Karpas-422 (cell line): ENCODE measurements at regions not wholly inside any gene's neighbourhood (a gene's known extent, or its start where the extent isn't known, plus 50 kb on each side); places are given as distances from the start of the nearest gene placed in this dataset.
A peak's percentile ranks its signal among the peaks of the same experiment; 100 is the strongest.
"Not testable (repeated sequence)": the region's sequence is repeated elsewhere in the genome, so short reads cannot be mapped to it uniquely, and the experiment has no call there.

Experiments
- DNase-seq: peaks from one replicate; pipeline ENCODE4 v3.0.0-alpha.2; 2015
- H2AFZ ChIP-seq: fragments of 200-600 bp; sonication (generic); 2 replicates; pipeline ENCODE4 v1.6.1; 2014; ENCODE audit warnings: antibody characterized with exemption, low read length, mixed read lengths
- H3K27ac ChIP-seq: fragments of 200-600 bp; sonication (generic); 2 replicates; pipeline ENCODE4 v1.5.1; 2014; ENCODE audit warnings: mild to moderate bottlenecking, low read length, moderate library complexity
- H3K27me3 ChIP-seq: fragments of 200-600 bp; sonication (generic); 2 replicates; pipeline ENCODE4 v1.6.1; 2014; ENCODE audit warnings: low read length, mixed read lengths
- H3K36me3 ChIP-seq: fragments of 200-600 bp; sonication (generic); 2 replicates; pipeline ENCODE4 v1.6.1; 2014; ENCODE audit warnings: low read length, mixed read lengths; ENCODE audit not compliant: insufficient read depth
- H3K4me1 ChIP-seq: fragments of 200-600 bp; sonication (generic); 2 replicates; pipeline ENCODE4 v1.6.1; 2014; ENCODE audit warnings: mild to moderate bottlenecking, low read length, mixed read lengths
- H3K4me2 ChIP-seq: fragments of 200-600 bp; sonication (generic); 2 replicates; pipeline ENCODE4 v1.6.1; 2014; ENCODE audit warnings: low read length, low read depth, mild to moderate bottlenecking; ENCODE audit not compliant: poor library complexity, severe bottlenecking
- H3K4me3 ChIP-seq: fragments of 200-600 bp; sonication (generic); 2 replicates; pipeline ENCODE4 v1.5.1; 2014; ENCODE audit warnings: mild to moderate bottlenecking, antibody characterized with exemption, low read length, mixed read lengths
- H3K79me2 ChIP-seq: fragments of 200-600 bp; sonication (generic); 2 replicates; pipeline ENCODE4 v1.6.1; 2014; ENCODE audit warnings: mild to moderate bottlenecking, low read length, mixed read lengths
- H3K9ac ChIP-seq: fragments of 200-600 bp; sonication (generic); 2 replicates; pipeline ENCODE4 v1.6.0; 2014; ENCODE audit warnings: low read length
- H3K9me2 ChIP-seq: fragments of 200-600 bp; sonication (generic), shearing (Covaris generic); replicated peaks from 2 replicates; pipeline ENCODE4 v1.6.0; 2014; ENCODE audit warnings: mild to moderate bottlenecking, low read length, moderate library complexity; ENCODE audit not compliant: insufficient read depth
- H3K9me3 ChIP-seq: fragments of 300-700, 200-600 bp; sonication (generic); 2 replicates; pipeline ENCODE4 v1.6.1; 2014; ENCODE audit warnings: low read length, mixed read lengths
- H4K20me1 ChIP-seq: fragments of 200-600 bp; sonication (generic); 2 replicates; pipeline ENCODE4 v1.6.1; 2014; ENCODE audit warnings: mild to moderate bottlenecking, antibody characterized with exemption, low read length, low read depth; ENCODE audit not compliant: insufficient read depth

DNA sequence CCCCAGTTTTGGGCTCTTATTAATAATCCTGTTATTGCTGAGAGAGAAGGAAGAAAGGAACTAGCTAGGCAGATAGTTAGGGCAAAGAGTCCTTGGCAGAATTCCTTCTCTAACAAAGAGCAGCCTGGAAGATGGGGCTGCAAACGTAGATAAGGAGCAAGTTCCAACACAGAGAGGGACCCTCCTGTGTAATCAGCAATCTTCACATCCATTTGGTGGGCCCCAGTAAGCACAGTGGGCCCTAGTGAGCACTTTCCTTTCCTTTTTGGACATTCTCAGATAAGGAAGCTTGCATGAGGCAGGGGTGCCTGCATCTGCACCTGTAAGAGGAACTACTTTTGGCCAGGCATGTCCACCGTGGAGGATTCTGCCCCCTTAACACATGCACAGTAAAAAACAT lies 119.6 kb upstream of the SGO1 start:
- DNase-seq: no peak
- Histone ChIP-seq H3K27ac (no peak overlapping the region), H4K20me1 (no peaks in the 10 kb centered on the region), H3K4me3 (no peak overlapping the region), H3K4me1 (no peaks in the 10 kb centered on the region), H3K9ac (no peak overlapping the region), H3K4me2 (no peak overlapping the region), H3K9me3 (no peaks in the 10 kb centered on the region), H3K9me2 (no peaks in the 10 kb centered on the region), H3K36me3 (no peaks in the 10 kb centered on the region), H3K27me3 (peaks cover 4% of the 10 kb centered on the region; the same call in 1 of the 2 replicates), H2AFZ (no peak overlapping the region), H3K79me2 (no peaks in the 10 kb centered on the region)

DNA sequence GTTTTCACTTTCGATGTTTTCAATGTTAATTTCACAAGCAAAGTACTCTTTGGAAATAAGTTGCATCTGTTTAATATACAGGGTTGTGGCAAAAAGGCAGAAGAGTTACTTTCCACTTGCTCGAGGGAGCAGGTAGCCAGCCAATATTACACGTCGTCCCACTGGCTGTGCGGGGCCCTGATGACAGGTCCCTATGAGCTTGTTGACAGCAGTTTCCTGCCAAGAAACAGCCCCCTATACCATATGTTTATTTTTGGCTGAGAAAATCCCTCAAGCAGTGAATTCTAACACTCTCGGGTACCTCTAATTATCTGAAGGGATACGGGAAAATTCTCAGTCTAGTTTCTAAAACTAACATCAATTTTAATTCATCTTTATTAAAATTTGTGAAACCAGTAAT lies 116.8 kb upstream of the SGO1 start:
- no peak overlapping the region for H3K4me2 ChIP-seq

DNA sequence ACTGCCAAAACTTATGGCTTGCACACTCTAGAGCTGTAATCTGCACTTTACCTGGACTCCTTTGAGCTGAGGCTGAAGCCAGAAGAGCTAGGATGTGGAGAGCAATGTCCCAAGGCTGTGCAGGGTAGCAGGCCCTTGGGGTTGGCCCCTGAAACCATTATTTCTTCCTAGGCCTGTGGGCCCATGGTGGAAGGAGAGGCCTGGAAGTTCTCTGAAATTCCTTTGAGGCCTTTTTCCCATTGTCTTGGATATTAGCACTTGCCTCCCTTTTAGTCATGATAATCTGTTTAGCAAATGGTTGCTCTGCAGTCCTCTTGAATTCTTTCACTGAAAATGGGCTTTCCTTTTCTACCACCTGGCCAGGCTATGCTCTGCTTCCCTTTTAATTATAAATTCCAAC lies 102.0 kb upstream of the SGO1 start:
- Histone ChIP-seq H2AFZ (no peak overlapping the region), H3K36me3 (no peaks in the 10 kb centered on the region), H3K79me2 (no peaks in the 10 kb centered on the region), H3K27ac (no peak overlapping the region), H3K9me3 (no peaks in the 10 kb centered on the region), H3K9ac (no peak overlapping the region), H3K27me3 (no peaks in the 10 kb centered on the region), H3K4me1 (no peaks in the 10 kb centered on the region), H3K4me3 (no peak overlapping the region), H3K4me2 (no peak overlapping the region), H4K20me1 (no peaks in the 10 kb centered on the region), H3K9me2 (no peaks in the 10 kb centered on the region)
- no peak for DNase-seq

More for the DNA sequence above, 116.8 kb upstream of the SGO1 start:
- Histone ChIP-seq H3K9ac (no peak overlapping the region), H3K4me3 (no peak overlapping the region), H3K27ac (no peak overlapping the region), H3K79me2 (no peaks in the 10 kb centered on the region), H3K36me3 (no peaks in the 10 kb centered on the region), H4K20me1 (no peaks in the 10 kb centered on the region), H3K27me3 (no peaks in the 10 kb centered on the region), H3K9me3 (no peaks in the 10 kb centered on the region), H3K9me2 (no peaks in the 10 kb centered on the region), H3K4me1 (no peaks in the 10 kb centered on the region), H2AFZ (no peak overlapping the region)
- DNase-seq: no peak

DNA sequence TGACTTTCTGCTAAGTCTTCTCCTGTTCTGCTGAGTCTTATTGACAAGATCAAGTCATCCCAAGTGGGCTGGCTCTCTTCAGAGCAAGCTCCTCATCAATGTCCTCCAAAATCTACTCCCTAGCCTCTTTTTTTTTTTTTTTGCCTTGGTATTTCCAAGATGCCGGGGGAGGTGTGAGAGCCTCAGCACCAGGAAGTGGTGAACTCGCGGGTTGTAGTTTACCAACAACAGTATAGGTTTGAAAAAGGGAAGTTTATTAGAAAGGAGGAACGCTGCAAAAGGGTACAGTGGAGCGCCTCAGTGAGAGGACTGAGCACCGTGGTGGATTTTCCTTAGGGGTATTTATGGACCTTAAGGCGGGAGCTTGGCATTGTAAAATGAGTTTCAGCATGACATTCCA lies 94.3 kb upstream of the SGO1 start:
- Histone ChIP-seq H3K27ac (no peak overlapping the region), H3K36me3 (no peaks in the 10 kb centered on the region), H3K4me3 (no peak overlapping the region), H3K4me1 (no peaks in the 10 kb centered on the region), H2AFZ (no peak overlapping the region), H3K9me3 (no peaks in the 10 kb centered on the region), H4K20me1 (no peaks in the 10 kb centered on the region), H3K27me3 (no peaks in the 10 kb centered on the region), H3K4me2 (no peak overlapping the region), H3K79me2 (no peaks in the 10 kb centered on the region), H3K9me2 (no peaks in the 10 kb centered on the region), H3K9ac (no peak overlapping the region)
- DNase-seq: no peak

DNA sequence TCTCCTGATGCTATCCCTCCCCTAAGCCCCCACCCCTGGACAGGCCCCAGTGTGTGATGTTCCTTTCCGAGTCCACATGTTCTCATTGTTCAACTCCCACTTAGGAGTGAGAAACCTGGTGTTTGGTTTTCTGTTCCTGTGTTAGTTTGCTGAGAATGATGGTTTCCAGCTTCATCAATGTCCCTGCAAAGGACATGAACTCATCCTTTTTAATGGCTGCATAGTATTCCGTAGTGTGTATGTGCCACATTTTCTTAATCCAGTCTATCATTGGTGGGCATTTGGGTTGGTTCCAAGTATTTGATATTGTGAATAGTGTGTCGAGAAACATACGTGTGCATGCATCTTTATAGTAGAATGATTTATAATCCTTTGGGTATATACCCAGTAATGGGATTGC lies 80.0 kb upstream of the SGO1 start:
- not testable (repeated sequence) for DNase-seq

DNA sequence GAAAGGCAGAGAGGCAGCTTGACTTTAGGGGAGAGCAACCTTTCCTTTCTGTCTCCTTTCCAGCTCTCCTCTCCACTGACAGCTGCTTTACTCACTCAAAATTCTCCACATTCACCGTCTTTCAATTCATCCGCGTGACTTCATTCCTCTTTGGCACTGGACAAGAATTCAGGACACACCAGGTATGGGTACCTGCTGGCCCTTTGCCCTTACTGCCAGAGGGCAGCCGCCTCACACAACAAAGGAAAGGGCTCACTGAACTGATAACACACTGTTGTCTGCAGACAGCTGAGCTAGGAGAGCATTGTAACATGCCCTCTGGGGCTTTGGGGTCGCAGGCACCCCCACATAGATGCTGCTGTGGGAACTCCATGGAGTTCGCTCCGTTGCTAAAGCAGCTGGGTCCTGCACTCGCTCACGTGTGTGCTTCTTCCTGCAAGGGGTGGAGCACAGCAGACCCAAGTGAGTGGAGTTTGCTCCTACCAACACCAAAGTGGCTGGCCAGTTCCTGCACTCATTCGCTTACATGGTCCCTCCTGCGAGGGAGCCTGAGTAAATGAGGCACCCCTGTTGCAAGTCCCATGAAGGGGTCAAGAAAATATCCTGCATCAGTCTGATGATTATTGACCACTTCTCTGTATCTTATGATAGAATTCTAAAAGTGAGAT lies 79.0 kb upstream of the SGO1 start:
- no peaks in the 10 kb centered on the region for H3K27me3 ChIP-seq
- no peak overlapping the region for H3K4me3 ChIP-seq
- no peaks in the 10 kb centered on the region for H3K79me2 ChIP-seq
- no peaks in the 10 kb centered on the region for H4K20me1 ChIP-seq
- no peaks in the 10 kb centered on the region for H3K9me2 ChIP-seq
- H3K4me1 ChIP-seq: no peaks in the 10 kb centered on the region
- no peak overlapping the region for H3K27ac ChIP-seq
- H3K9me3 ChIP-seq: no peaks in the 10 kb centered on the region
- no peaks in the 10 kb centered on the region for H3K36me3 ChIP-seq
- H3K4me2 ChIP-seq: no peak overlapping the region
- no peak for DNase-seq
- no peak overlapping the region for H2AFZ ChIP-seq
- H3K9ac ChIP-seq: no peak overlapping the region

More for the DNA sequence above, 80.0 kb upstream of the SGO1 start:
- H3K9ac ChIP-seq, H3K4me1 ChIP-seq, H3K27ac ChIP-seq, H3K36me3 ChIP-seq, H3K9me2 ChIP-seq, H2AFZ ChIP-seq, H3K79me2 ChIP-seq, H3K27me3 ChIP-seq, H3K9me3 ChIP-seq, H3K4me3 ChIP-seq, H3K4me2 ChIP-seq, H4K20me1 ChIP-seq: not testable (repeated sequence)

DNA sequence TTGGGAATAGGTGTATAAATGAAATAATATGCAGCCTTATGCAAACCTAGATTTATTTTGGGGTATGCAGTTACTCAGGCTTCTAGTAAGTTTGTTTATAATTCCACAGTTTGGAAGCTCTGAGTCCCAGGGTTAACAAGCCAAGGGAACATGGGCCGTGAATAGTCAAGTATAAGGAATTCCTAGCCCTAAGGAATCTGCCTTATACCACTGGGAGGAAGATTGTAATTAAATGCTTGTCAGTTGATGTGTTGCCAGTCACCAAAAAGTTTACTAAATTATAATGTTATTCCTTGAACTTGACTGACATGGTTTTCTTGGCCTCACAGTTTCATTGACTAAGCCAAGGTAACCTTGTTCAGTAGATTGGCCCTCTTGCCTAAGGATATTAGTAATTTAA lies 72.4 kb upstream of the SGO1 start:
- no peak for DNase-seq
- H3K79me2 ChIP-seq: no peaks in the 10 kb centered on the region
- no peaks in the 10 kb centered on the region for H4K20me1 ChIP-seq
- no peaks in the 10 kb centered on the region for H3K36me3 ChIP-seq
- peaks cover 14% of the 10 kb centered on the region for H3K4me1 ChIP-seq
- H3K4me3 ChIP-seq: no peak overlapping the region
- no peak overlapping the region for H3K9ac ChIP-seq
- no peaks in the 10 kb centered on the region for H3K9me2 ChIP-seq
- no peaks in the 10 kb centered on the region for H3K9me3 ChIP-seq
- no peak overlapping the region for H3K27ac ChIP-seq
- no peak overlapping the region for H3K4me2 ChIP-seq
- H2AFZ ChIP-seq: no peak overlapping the region
- H3K27me3 ChIP-seq: no peaks in the 10 kb centered on the region

DNA sequence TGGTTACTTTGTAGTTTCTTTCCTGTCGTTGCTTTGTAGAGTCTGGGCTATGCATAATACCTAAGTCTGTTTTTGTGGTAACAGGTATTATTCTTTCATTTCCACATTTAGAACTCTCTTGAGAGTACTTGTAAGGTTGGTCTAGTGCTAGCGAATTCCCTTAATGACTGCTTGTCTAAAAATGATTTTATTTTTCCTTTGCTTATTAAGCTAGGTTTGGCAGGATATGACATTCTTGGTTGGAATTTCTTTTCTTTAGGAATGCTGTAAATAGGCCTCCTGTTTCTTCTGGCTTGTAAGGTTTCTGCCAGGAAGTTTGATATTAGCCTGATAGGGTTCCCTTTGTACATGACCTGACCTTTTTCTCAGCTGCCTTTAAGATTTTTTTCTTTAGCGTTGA lies 70.1 kb upstream of the SGO1 start:
- Histone ChIP-seq H3K9ac (no peak overlapping the region), H3K4me1 (peaks cover 14% of the 10 kb centered on the region), H4K20me1 (no peaks in the 10 kb centered on the region), H3K36me3 (no peaks in the 10 kb centered on the region), H3K4me2 (peak overlapping the region; percentile 49), H2AFZ (no peak overlapping the region), H3K4me3 (no peak overlapping the region), H3K79me2 (no peaks in the 10 kb centered on the region), H3K9me2 (no peaks in the 10 kb centered on the region), H3K27me3 (no peaks in the 10 kb centered on the region), H3K9me3 (no peaks in the 10 kb centered on the region), H3K27ac (no peak overlapping the region)
- DNase-seq: no peak
